ENCODE measurements at regions not wholly inside any gene's neighbourhood (a gene's known extent, or its start where the extent isn't known, plus 50 kb on each side); places are given as distances from the start of the nearest gene placed in this dataset.

- WGBS, 2 experiments (ENCODE audit: extremely low coverage in 1 of 2, insufficient coverage in 1 of 2, insufficient read length in 1 of 2, insufficient replicate concordance in 2 of 2, low coverage in 1 of 2, low lambda C conversion rate in 2 of 2, missing lambda C conversion rate in 1 of 2): 94% methylated on average over 1 of the region's 1 CpG; no CpG with 5 or more reads in 1 of the 2 experiments
- POLR2A ChIA-PET (ENCODE audit: partially characterized antibody): no interaction called here
- Histone ChIP-seq H4K5ac (ENCODE audit: insufficient read length, low read depth, low read length) (no peak overlapping the region), H3K4me2 (ENCODE audit: insufficient read depth in 1 of 2, low read depth in 2 of 2, low read length in 2 of 2) (no peak overlapping the region), H3K9me3 (ENCODE audit: insufficient read depth in 2 of 2, low read depth in 1 of 2, low read length in 1 of 2) (no peaks in the 10 kb centered on the region), H2AK5ac (ENCODE audit: low read depth, low read length) (no peak overlapping the region), H2BK120ac (replicated peaks; ENCODE audit: low read depth, low read length) (no peak overlapping the region), H2BK5ac (ENCODE audit: low read depth, low read length) (no peak overlapping the region), H3K79me1 (ENCODE audit: low read depth, low read length) (no peaks in the 10 kb centered on the region), H3K4me3 (ENCODE audit: extremely low read depth in 1 of 4, insufficient read depth in 2 of 4, low read depth in 3 of 4, low read length in 4 of 4) (no peak overlapping the region), H4K8ac (ENCODE audit: extremely low read depth, insufficient read depth, low read length) (no peak overlapping the region), H3K14ac (ENCODE audit: insufficient read length) (no peak overlapping the region), H3K27ac (ENCODE audit: low read depth, low read length) (no peak overlapping the region), H3K4me1 (replicated peaks in 1 of 4; ENCODE audit: control insufficient read depth in 3 of 4, insufficient read depth in 4 of 4, low read length in 3 of 4) (no peaks in the 10 kb centered on the region), H3K23ac (ENCODE audit: insufficient read length) (no peak overlapping the region), H2BK12ac (ENCODE audit: low read depth, low read length) (no peak overlapping the region), H2BK15ac (ENCODE audit: low read length) (no peak overlapping the region), H4K20me1 (replicated peaks in 1 of 2; ENCODE audit: control insufficient read depth in 1 of 2, insufficient read depth in 2 of 2, low read length in 2 of 2) (no peaks in the 10 kb centered on the region), H3K23me2 (ENCODE audit: low read depth, low read length) (no peaks in the 10 kb centered on the region), H3K36me3 (ENCODE audit: control insufficient read depth in 2 of 4, insufficient read depth in 4 of 4, low read length in 3 of 4) (no peaks in the 10 kb centered on the region), H3K79me2 (ENCODE audit: control insufficient read depth in 1 of 2, insufficient read depth in 2 of 2, low read length in 2 of 2) (no peaks in the 10 kb centered on the region), H4K91ac (replicated peaks; ENCODE audit: insufficient read length, low read length) (no peak overlapping the region), H3K56ac (replicated peaks; ENCODE audit: insufficient read length, low read depth, low read length) (no peak overlapping the region), H2BK20ac (ENCODE audit: low read length) (no peak overlapping the region), H3K4ac (replicated peaks; ENCODE audit: insufficient read length, low read depth, low read length) (no peak overlapping the region), H3K9ac (replicated peaks in 1 of 4; ENCODE audit: extremely low read depth in 1 of 4, low read depth in 3 of 4, low read length in 3 of 4) (no peak overlapping the region), H3K18ac (ENCODE audit: extremely low read depth, low read length) (no peak overlapping the region), H2AFZ (ENCODE audit: low read length) (no peak overlapping the region), H3K27me3 (replicated peaks in 1 of 4; ENCODE audit: control insufficient read depth in 3 of 4, extremely low read depth in 1 of 4, insufficient read depth in 3 of 4, low read length in 3 of 4) (peaks cover 0 to under 1% (median 0%) of the 10 kb centered on the region in 4 experiments; a peak in 1 of 7 replicates)
- DNase-seq (ENCODE audit: low read depth in 1 of 2, low spot score in 2 of 2) (no peak), FAIRE-seq (no peak)
- CTCF ChIA-PET (ENCODE audit: partially characterized antibody): interaction anchor here (1.3 to 1.5 kb wide), 2 partner anchors 11 to 54 kb away, joined by 3 to 5 read pairs; no protein-coding TSS in a partner anchor
- no peak for TF ChIP-seq JUN (IDR thresholded peaks at IDR 0.05; ENCODE audit: low read depth, low read length)
- no peak for TF ChIP-seq SIX5 (IDR thresholded peaks at IDR 0.05; ENCODE audit: low read depth, low read length)
- no peak for TF ChIP-seq KDM1A (IDR thresholded peaks at IDR 0.05; ENCODE audit: borderline replicate concordance, low read length)
- no peak for TF ChIP-seq CBX5 (IDR thresholded peaks at IDR 0.05; ENCODE audit: low read depth, low read length)
- TF ChIP-seq SUZ12 (IDR thresholded peaks at IDR 0.05; ENCODE audit: low read length): no peak
- TF ChIP-seq EP300 (IDR thresholded peaks at IDR 0.05; ENCODE audit: borderline replicate concordance in 1 of 2, low read depth in 2 of 2, low read length in 2 of 2): no peak
Observed at GRCh38 chr10:20486791-20487190, 410.3 kb downstream of the NEBL start.

Data from H1 (cell line).